Kidney epithelial cell (primary cell): ENCODE measurements at regions not wholly inside any gene's neighbourhood (a gene's known extent, or its start where the extent isn't known, plus 50 kb on each side); places are given as distances from the start of the nearest gene placed in this dataset.

Experiments
- DNase-seq: peaks from one replicate; pipeline ENCODE4 v3.0.0-alpha.2; 2010; ENCODE audit warnings: low read depth
- H3K27me3 ChIP-seq: 2 replicates; pipeline ENCODE4 v1.6.0; 2011; ENCODE audit warnings: low read length; ENCODE audit not compliant: control insufficient read depth, insufficient read depth
- H3K36me3 ChIP-seq: 2 replicates; pipeline ENCODE4 v1.5.1; 2011; ENCODE audit warnings: low read length; ENCODE audit not compliant: control insufficient read depth, insufficient read depth
- H3K4me3 ChIP-seq: 2 replicates; pipeline ENCODE4 v1.5.1; 2011; ENCODE audit warnings: low read depth, mild to moderate bottlenecking, control low read depth, low read length
- CTCF ChIP-seq: IDR thresholded peaks from 2 replicates; pipeline ENCODE4 v1.5.1; 2011; ENCODE audit warnings: mild to moderate bottlenecking, moderate library complexity, low read length, control low read depth, inconsistent platforms; ENCODE audit not compliant: insufficient read depth, poor library complexity, severe bottlenecking

DNA sequence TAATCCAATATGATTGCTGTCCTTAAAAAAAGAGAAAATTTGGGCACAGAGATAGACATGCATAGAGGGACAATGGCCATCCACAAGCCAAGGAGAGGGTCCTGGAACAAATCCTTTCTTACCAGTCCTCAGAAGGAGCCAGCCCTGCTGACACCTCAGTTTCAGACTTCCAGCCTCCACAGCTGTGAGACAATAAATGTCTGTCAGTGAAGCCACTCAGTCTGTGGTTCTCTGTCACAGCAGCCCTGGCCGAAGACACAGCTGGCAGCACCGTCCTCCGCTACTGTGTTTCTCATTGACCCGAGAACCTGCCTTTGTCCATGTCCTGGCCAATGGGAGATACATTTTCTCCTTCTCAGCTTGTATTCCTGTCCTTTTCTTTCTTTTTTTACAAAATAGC, 207.9 kb downstream of the TM9SF2 start:
- no peak for TF ChIP-seq CTCF
- Histone ChIP-seq H3K4me3 (no peak overlapping the region), H3K36me3 (no peaks in the 10 kb centered on the region), H3K27me3 (no peaks in the 10 kb centered on the region)
- DNase-seq: no peak

DNA sequence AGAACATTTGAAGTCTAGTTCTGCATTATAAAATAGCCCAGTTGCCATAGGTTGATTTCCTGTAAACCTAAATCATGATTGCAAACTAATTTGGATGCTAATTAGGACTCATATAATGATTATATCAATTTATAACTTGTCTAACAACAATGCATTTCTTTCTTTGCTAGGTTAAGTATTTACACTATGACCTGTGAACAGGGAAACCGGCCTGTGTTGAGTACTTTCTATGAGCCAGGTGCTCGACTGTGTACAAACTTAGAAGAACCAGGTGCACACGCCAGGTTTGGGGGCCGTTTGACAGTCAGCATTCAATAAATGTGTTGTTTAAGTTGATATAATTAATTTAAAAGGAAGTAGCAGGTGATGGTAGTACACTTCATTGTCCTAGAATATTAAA, 203.1 kb downstream of the TM9SF2 start:
- DNase-seq: no peak
- no peak overlapping the region for H3K4me3 ChIP-seq
- H3K27me3 ChIP-seq: no peaks in the 10 kb centered on the region
- H3K36me3 ChIP-seq: no peaks in the 10 kb centered on the region
- TF ChIP-seq CTCF: no peak

GRCh38 chr13:99703908-99704307, 202.6 kb downstream of the TM9SF2 start:
- Histone ChIP-seq H3K4me3 (no peak overlapping the region), H3K36me3 (no peaks in the 10 kb centered on the region), H3K27me3 (no peaks in the 10 kb centered on the region)
- no peak for TF ChIP-seq CTCF
- no peak for DNase-seq

- H3K27me3 ChIP-seq: no peaks in the 10 kb centered on the region
- no peak overlapping the region for H3K4me3 ChIP-seq
- no peak for TF ChIP-seq CTCF
- no peak for DNase-seq
- H3K36me3 ChIP-seq: no peaks in the 10 kb centered on the region
Measured at GRCh38 chr13:99702687-99703319, 201.5 kb downstream of the TM9SF2 start.

DNA sequence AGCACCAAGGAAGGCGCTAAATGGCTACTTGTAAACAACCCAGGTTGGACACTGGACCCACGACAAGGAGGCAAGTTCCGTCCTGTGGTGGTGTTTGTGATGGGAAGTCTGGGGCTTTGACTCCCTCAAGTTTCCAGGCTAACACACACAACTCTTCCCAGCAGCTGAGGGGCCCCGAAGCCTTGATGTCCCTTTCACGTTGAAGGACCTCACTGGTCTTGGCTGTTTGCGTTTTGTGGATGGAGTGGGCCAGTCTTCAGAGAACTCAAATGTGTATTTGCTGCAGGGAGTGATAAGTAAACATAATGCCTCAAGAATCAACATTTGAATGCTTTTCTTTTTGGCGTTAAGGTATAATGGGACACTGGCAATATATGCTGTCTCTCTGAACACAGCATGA, 199.2 kb downstream of the TM9SF2 start:
- Histone ChIP-seq H3K4me3 (no peak overlapping the region), H3K36me3 (no peaks in the 10 kb centered on the region), H3K27me3 (no peaks in the 10 kb centered on the region)
- no peak for DNase-seq
- no peak for TF ChIP-seq CTCF

GRCh38 chr13:99698816-99699099, 197.5 kb downstream of the TM9SF2 start:
- no peak for DNase-seq
- Histone ChIP-seq H3K36me3 (no peaks in the 10 kb centered on the region), H3K27me3 (no peaks in the 10 kb centered on the region), H3K4me3 (no peak overlapping the region)
- TF ChIP-seq CTCF: no peak
